Omental fat pad (tissue), 3 donors: ENCODE measurements at regions not wholly inside any gene's neighbourhood (a gene's known extent, or its start where the extent isn't known, plus 50 kb on each side); places are given as distances from the start of the nearest gene placed in this dataset.

Experiments
- ATAC-seq: fragments of 150-250 bp; one replicate; pipeline ENCODE4 v1.9.1; 2016; ENCODE audit warnings: mild to moderate bottlenecking, moderate library complexity; ENCODE audit not compliant: low FRiP score
- DNase-seq: peaks from one replicate; pipeline ENCODE4 v3.0.0-alpha.2; 2019; ENCODE audit warnings: low spot score
- TF ChIP-seq, protein P1 (sequence below), 3 donors: fragments of 450-650 bp; IDR thresholded peaks; one replicate each; pipeline ENCODE4 v1.5.1; 2016 to 2017; ENCODE audit warnings: antibody characterized with exemption in 3 of 3, mild to moderate bottlenecking in 3 of 3, moderate library complexity in 2 of 3

DNA sequence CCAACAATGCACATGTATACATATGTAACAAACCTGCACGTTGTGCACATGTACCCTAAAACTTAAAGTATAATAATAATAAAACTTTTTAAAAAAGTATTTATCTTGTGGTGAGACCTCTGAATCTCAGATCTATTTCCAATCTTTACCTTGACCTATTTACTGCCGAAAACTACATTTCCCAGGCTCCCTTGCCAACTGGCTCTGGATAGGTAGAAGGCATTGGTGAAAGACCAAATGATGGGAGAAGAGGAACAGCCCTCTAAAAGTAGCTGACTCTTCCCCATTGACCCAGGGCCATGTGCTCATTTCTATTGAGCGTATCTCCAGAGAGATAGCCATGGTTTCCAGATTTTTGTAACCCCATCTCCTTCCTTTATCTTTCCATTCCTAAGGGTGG is 247.4 kb downstream of the GPAM start:
- TF ChIP-seq, protein P1, sequence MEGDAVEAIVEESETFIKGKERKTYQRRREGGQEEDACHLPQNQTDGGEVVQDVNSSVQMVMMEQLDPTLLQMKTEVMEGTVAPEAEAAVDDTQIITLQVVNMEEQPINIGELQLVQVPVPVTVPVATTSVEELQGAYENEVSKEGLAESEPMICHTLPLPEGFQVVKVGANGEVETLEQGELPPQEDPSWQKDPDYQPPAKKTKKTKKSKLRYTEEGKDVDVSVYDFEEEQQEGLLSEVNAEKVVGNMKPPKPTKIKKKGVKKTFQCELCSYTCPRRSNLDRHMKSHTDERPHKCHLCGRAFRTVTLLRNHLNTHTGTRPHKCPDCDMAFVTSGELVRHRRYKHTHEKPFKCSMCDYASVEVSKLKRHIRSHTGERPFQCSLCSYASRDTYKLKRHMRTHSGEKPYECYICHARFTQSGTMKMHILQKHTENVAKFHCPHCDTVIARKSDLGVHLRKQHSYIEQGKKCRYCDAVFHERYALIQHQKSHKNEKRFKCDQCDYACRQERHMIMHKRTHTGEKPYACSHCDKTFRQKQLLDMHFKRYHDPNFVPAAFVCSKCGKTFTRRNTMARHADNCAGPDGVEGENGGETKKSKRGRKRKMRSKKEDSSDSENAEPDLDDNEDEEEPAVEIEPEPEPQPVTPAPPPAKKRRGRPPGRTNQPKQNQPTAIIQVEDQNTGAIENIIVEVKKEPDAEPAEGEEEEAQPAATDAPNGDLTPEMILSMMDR (IDR thresholded peaks at IDR 0.05): no peak
- DNase-seq (no peak), ATAC-seq (no peak)

DNA sequence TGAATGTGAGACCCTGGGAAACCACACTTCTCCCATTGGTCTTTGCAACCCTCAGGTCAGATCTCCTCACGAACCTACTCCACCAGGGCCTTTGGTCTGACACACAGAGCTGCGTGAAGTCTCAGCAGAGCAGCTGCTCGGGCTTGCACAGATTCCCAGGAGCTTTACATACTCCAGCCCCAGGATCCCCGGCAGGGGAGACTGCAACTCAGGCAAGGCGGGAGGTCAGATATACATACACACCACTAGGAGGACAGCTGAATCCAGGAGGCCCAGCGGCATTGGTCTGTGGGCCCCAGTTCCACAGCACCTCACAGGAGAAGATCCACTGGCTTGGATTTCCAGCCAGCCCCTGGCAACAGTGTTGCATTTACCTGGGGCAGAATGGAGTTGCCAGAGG is 239.2 kb downstream of the GPAM start:
- TF ChIP-seq, protein P1 (IDR thresholded peaks at IDR 0.05): no peak
- no peak for DNase-seq
- ATAC-seq: no peak

DNA sequence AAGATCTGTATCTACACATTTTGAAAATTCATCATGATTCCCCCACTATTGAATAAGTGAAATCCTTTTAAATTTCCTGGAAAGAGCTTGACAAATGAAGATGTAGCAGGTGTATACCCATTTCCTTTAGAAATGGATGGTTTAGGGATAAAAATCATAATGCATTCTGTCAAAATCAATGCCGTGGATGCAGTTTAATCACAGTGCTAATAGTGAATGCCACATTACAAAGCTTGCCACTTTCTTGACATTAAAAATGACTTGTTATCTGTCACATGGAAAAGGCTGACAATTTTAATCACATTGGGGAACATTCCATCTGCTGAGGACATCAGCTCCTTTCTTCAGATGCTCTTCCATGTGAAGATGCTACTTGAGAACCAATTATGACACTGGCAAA is 229.6 kb downstream of the GPAM start:
- ATAC-seq (no peak), DNase-seq (no peak)
- TF ChIP-seq, protein P1 (IDR thresholded peaks at IDR 0.05): no peak

DNA sequence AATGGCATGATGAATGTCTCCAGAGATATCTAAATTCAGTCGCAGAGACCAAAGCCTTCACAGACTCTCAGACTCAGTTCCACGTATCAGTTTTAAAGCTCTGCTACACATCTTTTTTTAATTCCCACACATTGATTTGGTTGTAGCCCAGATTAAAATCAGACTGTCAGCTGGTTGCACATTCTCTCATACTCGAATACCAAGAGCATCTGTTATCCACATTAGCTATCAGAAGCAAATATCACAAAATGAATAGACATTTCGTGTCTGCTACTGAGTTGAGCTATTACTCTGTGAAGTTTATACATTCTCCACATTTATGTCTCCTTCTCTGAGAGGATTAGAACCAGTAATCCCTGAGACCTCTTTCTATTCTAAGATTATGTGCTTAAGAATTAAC is 229.2 kb downstream of the GPAM start:
- ATAC-seq: no peak
- TF ChIP-seq, protein P1 (IDR thresholded peaks at IDR 0.05): no peak
- no peak for DNase-seq

DNA sequence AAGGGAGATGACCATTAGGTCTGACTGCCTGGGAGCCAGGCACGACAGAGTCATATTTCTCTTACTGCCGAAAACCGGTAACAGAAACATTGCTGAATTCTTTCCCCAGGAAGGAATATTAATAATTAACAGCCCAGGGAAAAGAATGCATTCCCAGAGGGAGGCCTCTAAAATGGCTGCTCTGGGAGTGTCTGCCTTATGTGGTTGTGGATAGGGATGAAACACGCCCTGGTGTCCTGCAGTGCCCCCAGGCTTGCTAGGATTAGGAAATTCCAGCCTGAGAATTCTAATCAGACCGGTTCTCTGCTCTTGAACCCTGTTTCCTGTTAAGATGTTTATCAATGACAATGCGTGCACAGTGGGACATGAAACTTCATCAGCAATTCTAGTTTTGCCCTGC is 226.7 kb downstream of the GPAM start:
- ATAC-seq: no peak
- DNase-seq: no peak
- TF ChIP-seq, protein P1 (IDR thresholded peaks at IDR 0.05): no peak

DNA sequence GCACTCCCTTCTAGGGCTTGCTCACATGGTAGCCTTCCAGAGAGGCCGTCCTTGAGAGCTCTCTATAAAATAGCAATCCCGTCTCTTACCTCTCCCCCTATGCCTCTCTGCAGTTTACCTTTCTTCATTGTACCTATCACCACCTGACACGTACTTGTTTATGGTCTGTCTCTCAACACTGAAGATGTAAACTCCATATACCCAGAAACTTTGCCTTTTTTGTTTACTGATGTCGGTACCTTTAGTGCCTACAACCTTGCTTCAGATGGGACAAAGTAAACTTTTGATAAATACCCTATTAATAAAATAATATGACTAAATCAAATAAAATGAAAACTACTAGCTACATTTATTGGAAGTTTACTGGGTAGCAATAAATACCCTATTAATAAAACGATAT is 220.6 kb downstream of the GPAM start:
- ATAC-seq (no peak), DNase-seq (no peak)
- TF ChIP-seq, protein P1 (IDR thresholded peaks at IDR 0.05): no peak

DNA sequence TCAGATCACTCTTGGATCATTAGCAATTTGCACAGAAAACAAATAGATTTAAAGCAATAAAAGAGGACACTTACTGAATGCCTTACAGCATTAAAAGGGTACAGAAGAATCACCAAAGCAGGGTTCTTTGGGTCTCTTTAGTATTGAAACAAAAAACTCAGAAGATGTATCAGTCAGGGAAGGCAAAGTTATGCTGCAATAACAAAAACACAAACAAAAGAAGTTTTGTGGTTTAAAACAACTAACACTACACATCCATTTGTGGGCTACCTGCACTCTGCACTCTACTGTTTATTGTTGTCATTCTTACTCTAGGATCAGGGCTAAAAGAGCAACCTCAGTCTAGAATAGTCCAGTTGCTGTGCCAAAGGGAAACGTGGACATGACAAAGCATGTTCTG is 216.4 kb downstream of the GPAM start:
- TF ChIP-seq, protein P1 (IDR thresholded peaks at IDR 0.05): no peak
- DNase-seq: no peak
- no peak for ATAC-seq
